Inflammatory macrophage (primary cell): ENCODE measurements at regions not wholly inside any gene's neighbourhood (a gene's known extent, or its start where the extent isn't known, plus 50 kb on each side); places are given as distances from the start of the nearest gene placed in this dataset.
A peak's percentile ranks its signal among the peaks of the same experiment; 100 is the strongest.

ENCODE experiments used
- DNase-seq, 2 donors: peaks; one replicate each; pipeline ENCODE4 v3.0.0-alpha.2; 2020 to 2022

- DNase-seq, result no peak
Measured at GRCh38 chr7:69122953-69123352, 475.3 kb upstream of the AUTS2 start.

DNA sequence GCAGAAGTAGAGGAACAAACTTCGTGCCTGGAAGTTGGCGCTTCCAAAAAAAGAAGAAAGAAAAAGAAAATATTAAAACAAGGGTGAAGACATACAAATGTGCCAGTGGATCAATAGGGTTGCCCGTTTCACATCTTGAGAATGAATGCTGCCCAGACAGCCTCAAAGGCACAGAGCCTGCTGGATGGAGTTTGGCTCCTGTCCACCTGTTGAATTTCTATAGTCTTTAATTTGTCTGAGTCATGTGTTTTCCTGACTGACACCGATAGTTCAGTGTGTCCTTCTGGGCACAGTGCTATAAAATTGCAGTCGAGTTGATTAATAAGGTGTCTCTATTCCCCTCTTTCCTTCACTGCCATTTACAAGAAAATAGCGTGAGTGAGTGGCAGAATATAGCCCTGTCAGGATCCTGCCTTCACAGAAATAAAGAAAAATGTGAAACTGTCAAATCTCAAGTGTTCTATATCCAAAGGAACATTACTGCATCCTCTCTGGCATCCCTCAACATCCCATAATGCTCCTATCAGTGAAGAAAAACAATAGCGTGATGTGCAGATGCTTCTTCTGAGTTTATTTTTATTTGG is 471.3 kb upstream of the AUTS2 start:
- DNase-seq, result no peak

- DNase-seq, result no peak
Measured at GRCh38 chr7:69129524-69129923, 468.8 kb upstream of the AUTS2 start.

DNA sequence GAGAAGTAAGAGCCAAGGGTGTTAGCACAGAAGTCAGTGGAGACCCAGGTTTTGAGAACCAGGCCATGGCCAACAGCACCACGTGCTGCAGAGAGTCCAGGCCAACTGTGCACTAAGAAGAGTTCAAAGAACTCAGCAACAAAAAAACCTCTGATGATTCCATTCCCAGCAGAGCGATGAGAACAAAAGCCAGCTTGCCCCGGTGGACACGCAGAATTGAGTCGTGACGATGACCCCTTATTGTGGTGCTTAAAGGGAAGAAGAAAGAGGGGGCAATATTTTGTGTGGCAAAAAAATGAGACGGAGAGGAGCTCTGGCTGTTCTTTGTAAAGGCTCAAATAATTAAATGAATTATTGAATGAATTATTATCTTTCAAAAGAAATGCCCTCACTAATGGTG is 468.3 kb upstream of the AUTS2 start:
- no peak for DNase-seq

GRCh38 chr7:69130396-69130795 is 467.9 kb upstream of the AUTS2 start:
- DNase-seq, result no peak

DNA sequence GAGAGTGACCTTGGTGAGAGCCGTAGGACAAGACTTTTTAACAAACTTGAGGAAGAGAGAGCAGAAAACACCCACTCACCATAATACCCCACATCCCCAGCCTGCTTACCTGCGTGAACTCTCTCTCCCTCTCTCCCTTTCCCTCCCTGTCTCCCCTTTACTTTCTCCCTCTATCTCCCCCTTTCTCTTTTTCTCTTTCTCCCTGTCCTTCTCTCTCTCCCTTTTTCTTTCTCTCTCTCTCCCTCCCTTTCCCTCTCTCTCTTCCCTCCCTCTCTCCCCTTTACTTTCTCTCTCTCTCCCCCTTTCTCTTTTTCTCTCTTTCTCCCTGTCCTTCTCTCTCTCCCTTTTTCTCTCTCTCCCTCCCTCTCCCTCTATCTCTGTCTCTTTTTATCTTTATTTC is 464.0 kb upstream of the AUTS2 start:
- no peak for DNase-seq

GRCh38 chr7:69147631-69148030 is 450.6 kb upstream of the AUTS2 start:
- no peak for DNase-seq

DNA sequence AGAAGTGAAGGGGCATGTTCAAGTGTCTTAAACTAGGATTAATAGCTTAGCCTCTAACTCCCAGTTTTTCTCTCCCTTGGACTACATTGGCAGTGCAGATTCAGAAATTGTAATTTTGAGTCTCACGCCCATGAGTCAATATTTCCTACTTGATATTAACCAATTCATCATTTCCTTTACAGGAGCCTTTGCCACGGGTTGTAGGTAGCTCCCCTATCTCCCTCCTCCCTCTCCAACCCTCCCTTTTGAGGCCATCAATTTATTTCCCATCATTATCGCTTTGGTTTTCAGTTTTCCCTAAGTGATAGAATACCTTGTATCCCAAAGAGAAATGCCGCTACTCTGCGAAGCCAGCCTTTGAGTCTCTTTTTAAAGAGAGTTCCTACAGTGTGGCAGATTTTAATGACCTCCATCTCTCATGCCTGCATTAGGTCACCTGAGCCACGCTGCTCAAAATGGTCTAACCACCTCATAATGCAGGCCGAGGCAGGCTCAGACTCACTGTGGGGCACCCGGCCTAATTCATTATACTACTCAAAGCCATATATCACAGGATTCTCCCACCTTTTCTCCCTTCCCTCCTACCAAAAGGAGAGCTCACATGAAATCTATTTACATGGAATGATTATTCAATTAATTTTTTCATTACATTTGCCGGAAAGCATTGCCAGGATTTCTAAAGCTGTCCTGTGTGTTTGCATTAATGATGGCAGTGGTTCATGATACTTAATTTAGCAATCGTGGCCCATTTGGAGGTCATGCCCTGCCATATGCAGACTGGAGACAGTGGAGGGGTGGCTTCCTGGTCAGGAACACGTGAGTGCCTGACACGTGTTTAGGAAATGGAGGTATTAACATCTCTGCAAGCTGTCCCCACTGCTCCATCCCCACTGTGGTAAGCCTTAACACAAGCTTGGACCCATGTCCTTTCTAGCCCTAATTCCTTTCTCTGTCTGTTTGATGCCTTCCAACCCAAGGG is 448.2 kb upstream of the AUTS2 start:
- no peak for DNase-seq

- DNase-seq, result no peak
Measured at GRCh38 chr7:69162326-69162725, 435.9 kb upstream of the AUTS2 start.

DNA sequence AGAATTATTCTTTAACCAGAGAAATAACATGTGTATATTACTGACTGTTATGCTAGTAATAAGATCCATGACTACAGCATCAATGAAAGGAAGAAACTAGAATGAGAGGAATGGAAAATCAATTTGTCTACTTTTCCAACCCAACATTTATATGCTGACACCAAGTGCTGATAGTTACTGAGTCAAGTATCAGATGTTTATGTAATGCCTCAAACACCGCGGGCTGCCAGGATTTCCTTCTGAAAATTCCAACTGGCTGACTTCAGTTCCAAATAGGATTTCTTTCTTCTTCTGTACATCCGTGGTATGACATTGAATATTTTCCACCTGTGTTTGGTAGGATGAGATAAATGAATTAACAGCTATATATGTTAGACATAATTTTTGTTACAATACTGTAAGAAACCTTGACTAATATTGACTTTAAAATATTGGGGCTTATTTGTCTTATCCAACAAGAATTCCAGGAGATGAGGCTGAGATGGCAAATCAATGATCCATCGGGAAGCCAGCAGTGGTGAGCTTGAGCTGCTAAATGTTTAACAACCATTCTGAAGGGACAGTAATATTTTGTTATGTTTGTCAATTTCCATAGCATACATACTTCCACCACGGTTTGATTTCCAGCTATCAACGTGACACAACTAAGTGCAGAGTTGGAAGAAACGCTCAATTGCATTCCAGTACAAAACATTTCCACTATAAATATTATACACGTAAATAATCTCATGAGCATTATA is 435.2 kb upstream of the AUTS2 start:
- no peak for DNase-seq

GRCh38 chr7:69166979-69167516 is 431.2 kb upstream of the AUTS2 start:
- no peak for DNase-seq

- DNase-seq, result no peak
Measured at GRCh38 chr7:69169386-69169785, 428.9 kb upstream of the AUTS2 start.

DNA sequence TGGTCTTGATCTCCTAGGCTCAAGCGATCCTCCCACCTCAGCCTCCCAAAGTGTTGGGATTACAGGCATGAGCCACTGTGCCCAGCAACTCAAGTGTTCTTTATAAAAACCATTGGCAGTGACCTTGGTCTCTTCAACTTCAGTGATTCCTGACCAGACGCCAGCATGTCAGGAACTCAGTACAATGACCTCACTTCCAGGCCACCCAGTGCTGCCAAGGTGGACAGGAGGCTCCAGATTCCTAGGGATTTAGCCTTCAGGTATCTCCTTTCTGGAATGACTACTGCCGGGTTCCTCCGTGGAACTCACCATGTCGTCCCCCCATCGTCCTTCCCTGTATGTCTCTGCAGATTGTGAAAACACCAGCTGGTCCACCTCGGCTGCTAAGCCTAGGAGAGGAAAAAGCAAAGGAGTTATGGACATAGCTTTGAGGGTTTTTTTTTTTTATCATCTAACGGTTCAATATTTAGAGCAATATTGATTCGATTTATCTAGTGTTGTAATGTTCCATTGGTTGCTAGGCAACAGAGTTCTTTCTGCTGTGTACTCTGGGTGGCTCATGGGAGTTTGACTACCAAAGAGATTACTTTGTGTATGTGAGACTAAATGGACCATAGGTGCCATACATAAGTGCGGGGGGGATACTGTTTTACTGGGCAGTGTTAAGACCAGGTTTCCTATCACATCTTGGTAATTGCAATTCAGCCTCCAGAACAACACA is 425.8 kb upstream of the AUTS2 start:
- no peak for DNase-seq

GRCh38 chr7:69173341-69173740 is 424.9 kb upstream of the AUTS2 start:
- no peak for DNase-seq

DNA sequence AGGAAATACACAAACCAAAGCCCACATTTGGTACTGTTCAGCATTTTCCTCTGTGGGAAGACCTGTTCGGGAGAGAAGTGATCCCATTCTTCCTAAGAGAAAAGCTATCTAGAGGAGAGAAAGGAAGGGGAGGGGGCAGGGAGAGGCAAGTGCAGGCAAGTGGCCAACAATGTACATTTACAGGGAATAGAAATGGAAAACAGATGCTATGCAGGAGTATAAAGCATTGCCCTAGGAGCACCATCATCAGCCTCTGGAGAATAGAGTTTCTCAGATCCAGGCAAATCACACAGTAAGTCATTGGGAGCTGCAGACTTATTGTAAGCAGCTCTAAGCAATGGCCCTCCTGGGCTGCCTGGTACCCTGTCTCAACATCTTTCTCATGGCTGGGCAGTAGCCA is 424.4 kb upstream of the AUTS2 start:
- no peak for DNase-seq

DNA sequence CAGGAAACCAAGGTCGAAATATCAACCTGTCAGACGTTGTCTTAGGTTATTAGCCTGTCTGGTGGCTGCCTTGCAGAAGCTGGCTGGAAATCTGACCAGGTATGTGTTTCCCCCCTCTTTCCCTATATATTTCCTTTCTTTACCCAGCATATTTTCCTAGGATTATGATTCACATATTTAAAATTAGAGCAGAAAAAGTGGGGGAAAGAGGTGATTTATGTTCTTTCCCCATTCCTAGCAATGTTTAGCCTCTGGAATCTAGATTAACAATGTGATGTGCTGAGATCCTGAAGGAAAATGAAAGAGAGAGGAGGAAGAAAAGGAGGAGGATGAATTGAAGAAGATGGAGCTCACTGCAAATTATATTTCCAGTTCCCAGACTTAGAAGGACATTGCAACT is 421.4 kb upstream of the AUTS2 start:
- DNase-seq, result no peak

- no peak for DNase-seq
Measured at GRCh38 chr7:69177461-69177861, 420.8 kb upstream of the AUTS2 start.

GRCh38 chr7:69177941-69178494 is 420.3 kb upstream of the AUTS2 start:
- DNase-seq, result no peak

GRCh38 chr7:69180662-69181061 is 417.6 kb upstream of the AUTS2 start:
- DNase-seq, result no peak

- peak in 1 of 2 donors; percentile 40 for DNase-seq
Measured at GRCh38 chr7:69182596-69183467, 415.4 kb upstream of the AUTS2 start.

DNA sequence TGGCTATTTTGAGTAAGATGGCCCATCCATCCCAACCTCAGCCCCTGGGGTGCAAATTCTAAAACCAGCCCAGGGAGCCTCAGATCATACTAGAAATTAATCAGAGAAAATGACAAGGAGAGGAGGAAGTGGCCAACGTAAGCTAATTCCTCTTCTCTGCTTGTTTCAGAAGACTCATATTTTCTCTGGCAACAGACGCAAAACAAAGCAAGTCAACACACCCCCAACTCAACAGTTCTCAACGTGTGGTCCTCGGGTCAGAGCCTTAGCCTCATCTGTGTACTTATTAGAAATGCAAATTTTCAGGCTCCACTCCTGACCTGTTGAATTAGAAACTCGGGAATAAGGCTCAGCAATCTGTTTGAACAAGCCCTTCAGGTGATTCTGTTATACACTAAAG is 413.9 kb upstream of the AUTS2 start:
- peak in 1 of 2 donors; percentile 17 for DNase-seq
